BLaER1 (cell line): ENCODE measurements at regions not wholly inside any gene's neighbourhood (a gene's known extent, or its start where the extent isn't known, plus 50 kb on each side); places are given as distances from the start of the nearest gene placed in this dataset.

Experiments
- H3K27ac ChIP-seq: shearing (Covaris generic); formaldehyde crosslinking; 2 replicates; pipeline ENCODE4 v1.8.1; 2022
- H3K27me3 ChIP-seq: shearing (Covaris generic); formaldehyde crosslinking; 2 replicates; pipeline ENCODE4 v1.8.1; 2022
- H3K36me3 ChIP-seq: shearing (Covaris generic); formaldehyde crosslinking; 2 replicates; pipeline ENCODE4 v1.8.1; 2022
- H3K4me1 ChIP-seq: shearing (Covaris generic); formaldehyde crosslinking; 2 replicates; pipeline ENCODE4 v1.8.1; 2022
- H3K4me2 ChIP-seq: shearing (Covaris generic); formaldehyde crosslinking; 2 replicates; pipeline ENCODE4 v1.8.1; 2022
- H3K4me3 ChIP-seq: shearing (Covaris generic); formaldehyde crosslinking; 2 replicates; pipeline ENCODE4 v1.8.1; 2022
- H3K9ac ChIP-seq: shearing (Covaris generic); formaldehyde crosslinking; 2 replicates; pipeline ENCODE4 v1.8.1; 2022
- H3K9me3 ChIP-seq: shearing (Covaris generic); formaldehyde crosslinking; 2 replicates; pipeline ENCODE4 v1.8.1; 2022
- H4K20me1 ChIP-seq: shearing (Covaris generic); formaldehyde crosslinking; 2 replicates; pipeline ENCODE4 v1.8.1; 2022
- Cebpa-rat ChIP-seq: shearing (Covaris generic); IDR thresholded peaks from 2 replicates; pipeline ENCODE4 v1.8.1; 2022

DNA sequence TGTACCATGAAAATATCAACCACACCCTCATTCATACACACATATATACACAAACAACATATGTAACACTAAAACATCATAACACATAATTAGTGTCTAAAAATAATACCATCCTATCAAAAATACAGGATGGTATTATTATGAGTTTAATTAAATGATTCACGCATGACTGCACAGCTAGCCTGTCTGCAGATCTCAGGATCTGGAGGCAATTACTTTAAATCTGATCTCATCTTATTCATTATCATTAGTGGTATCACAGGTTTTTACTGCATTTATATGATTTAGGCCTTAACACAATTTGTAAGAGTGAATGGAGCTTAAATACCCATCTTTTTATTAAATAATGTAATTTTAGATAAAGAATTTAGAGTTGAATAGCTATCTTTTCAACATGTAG is 443.4 kb upstream of the LINC00305 start:
- peaks cover 6% of the 10 kb centered on the region; the same call in 1 of the 2 replicates for H3K4me1 ChIP-seq
- no peak overlapping the region for H3K9ac ChIP-seq
- no peaks in the 10 kb centered on the region for H4K20me1 ChIP-seq
- H3K36me3 ChIP-seq = no peaks in the 10 kb centered on the region
- no peak overlapping the region for H3K27ac ChIP-seq
- H3K9me3 ChIP-seq = no peaks in the 10 kb centered on the region
- no peak overlapping the region for H3K4me2 ChIP-seq
- H3K27me3 ChIP-seq = no peaks in the 10 kb centered on the region
- TF ChIP-seq Cebpa-rat = no peak
- no peak overlapping the region for H3K4me3 ChIP-seq

DNA sequence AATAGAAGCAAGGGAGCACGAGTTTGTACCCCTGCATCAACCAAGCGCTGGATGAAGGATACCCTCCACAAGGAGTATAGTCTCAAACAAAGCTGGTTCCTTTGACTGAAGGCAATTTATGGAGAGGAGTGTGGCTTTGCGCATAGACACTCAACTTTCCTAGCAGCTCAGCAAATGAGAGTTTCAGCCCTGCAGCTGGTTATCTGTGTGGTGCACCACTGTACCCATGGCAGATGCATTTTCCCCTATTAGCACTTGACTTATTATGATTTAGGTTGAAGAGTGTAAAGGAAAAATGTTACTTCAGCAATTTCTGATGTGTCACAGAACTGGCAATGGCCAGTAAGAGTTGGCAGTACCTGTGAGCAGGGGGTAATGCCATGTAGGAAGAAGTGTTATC is 440.1 kb upstream of the LINC00305 start:
- Histone ChIP-seq H3K9ac (no peak overlapping the region), H3K27ac (no peak overlapping the region), H3K4me2 (no peak overlapping the region), H4K20me1 (no peaks in the 10 kb centered on the region), H3K9me3 (no peaks in the 10 kb centered on the region), H3K4me3 (no peak overlapping the region), H3K4me1 (peaks cover 7% of the 10 kb centered on the region; the same call in 1 of the 2 replicates), H3K36me3 (no peaks in the 10 kb centered on the region), H3K27me3 (no peaks in the 10 kb centered on the region)
- no peak for TF ChIP-seq Cebpa-rat

- Histone ChIP-seq H3K4me2 (no peak overlapping the region), H3K36me3 (no peaks in the 10 kb centered on the region), H3K9ac (no peak overlapping the region), H3K4me1 (no peaks in the 10 kb centered on the region), H3K4me3 (no peak overlapping the region), H3K9me3 (peaks cover 7% of the 10 kb centered on the region), H3K27ac (no peak overlapping the region), H3K27me3 (no peaks in the 10 kb centered on the region), H4K20me1 (no peaks in the 10 kb centered on the region)
- no peak for TF ChIP-seq Cebpa-rat
Measured at GRCh38 chr18:64566456-64566855, 417.6 kb upstream of the LINC00305 start.

DNA sequence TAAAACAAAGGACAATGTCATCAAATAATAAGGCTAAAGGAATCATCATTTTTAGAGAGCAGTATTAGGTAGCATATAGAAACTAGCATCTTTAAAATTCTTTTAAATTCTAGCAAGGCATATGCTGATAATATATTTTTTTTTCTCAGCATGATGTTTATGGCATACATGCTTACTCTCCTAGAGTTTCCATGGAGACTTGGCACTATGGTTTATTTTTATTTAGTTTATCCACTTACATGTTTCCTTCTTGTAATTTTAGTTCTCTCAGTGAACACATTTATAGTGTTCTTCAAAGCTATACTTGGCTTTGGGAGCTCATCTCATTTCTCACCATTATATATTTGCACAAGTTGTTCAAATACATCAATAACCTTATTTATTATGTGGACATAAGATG is 413.8 kb upstream of the LINC00305 start:
- Histone ChIP-seq H3K4me3 (no peak overlapping the region), H3K9me3 (no peaks in the 10 kb centered on the region; the same call in 1 of the 2 replicates), H3K27me3 (no peaks in the 10 kb centered on the region), H3K4me2 (no peak overlapping the region), H3K9ac (no peak overlapping the region), H3K36me3 (no peaks in the 10 kb centered on the region), H3K27ac (no peak overlapping the region), H3K4me1 (no peaks in the 10 kb centered on the region), H4K20me1 (no peaks in the 10 kb centered on the region)
- no peak for TF ChIP-seq Cebpa-rat

DNA sequence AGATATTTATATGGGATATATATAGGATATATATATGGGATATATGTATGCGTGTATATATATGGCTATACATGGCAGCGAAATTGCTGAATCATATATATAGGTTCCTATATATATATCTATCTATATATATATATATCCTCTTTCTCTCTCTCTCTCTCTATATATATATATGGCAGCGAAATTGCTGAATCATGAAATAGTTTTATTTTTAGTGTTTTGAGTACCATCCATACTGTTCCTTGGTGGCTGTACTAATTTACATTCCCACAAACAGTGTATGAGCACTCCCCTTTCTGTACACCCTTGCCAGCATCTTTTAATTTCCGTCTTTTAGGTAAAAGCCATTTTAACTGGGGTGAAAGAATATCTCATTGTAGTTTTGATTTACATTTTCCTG is 397.6 kb upstream of the LINC00305 start:
- TF ChIP-seq Cebpa-rat = no peak
- H3K4me2 ChIP-seq = no peak overlapping the region
- H3K9ac ChIP-seq = no peak overlapping the region
- no peaks in the 10 kb centered on the region for H3K4me1 ChIP-seq
- H3K4me3 ChIP-seq = no peak overlapping the region
- no peaks in the 10 kb centered on the region for H3K27me3 ChIP-seq
- H4K20me1 ChIP-seq = no peaks in the 10 kb centered on the region
- no peaks in the 10 kb centered on the region for H3K36me3 ChIP-seq
- no peak overlapping the region for H3K27ac ChIP-seq
- H3K9me3 ChIP-seq = no peaks in the 10 kb centered on the region

- no peak for TF ChIP-seq Cebpa-rat
- Histone ChIP-seq H3K4me3 (no peak overlapping the region), H3K4me2 (no peak overlapping the region), H3K9me3 (no peaks in the 10 kb centered on the region), H3K36me3 (no peaks in the 10 kb centered on the region), H3K27ac (no peak overlapping the region), H4K20me1 (no peaks in the 10 kb centered on the region), H3K27me3 (no peaks in the 10 kb centered on the region), H3K9ac (no peak overlapping the region), H3K4me1 (no peaks in the 10 kb centered on the region)
Measured at GRCh38 chr18:64539847-64540246, 391.0 kb upstream of the LINC00305 start.

DNA sequence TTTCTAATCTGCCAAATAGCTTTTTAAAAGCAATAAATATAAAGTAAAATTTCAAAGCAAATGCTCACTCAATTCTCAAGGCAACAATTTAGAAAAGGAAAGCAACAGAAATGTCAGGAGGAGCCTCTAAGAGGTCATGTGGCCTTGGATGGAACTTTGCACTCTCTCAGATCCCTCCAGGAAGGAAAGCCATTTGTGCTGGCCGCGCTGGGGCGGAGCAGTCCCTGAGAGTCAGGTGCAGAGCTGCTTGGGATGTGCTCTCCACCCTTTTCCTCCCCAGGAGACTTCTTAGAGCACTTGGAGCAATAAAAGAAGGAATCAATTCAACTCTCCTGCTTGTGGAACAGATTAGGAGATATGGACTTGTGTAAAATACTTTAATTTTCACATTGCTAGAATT is 379.8 kb upstream of the LINC00305 start:
- Histone ChIP-seq H3K4me2 (no peak overlapping the region), H3K27ac (no peak overlapping the region), H3K4me1 (no peaks in the 10 kb centered on the region), H4K20me1 (no peaks in the 10 kb centered on the region), H3K36me3 (no peaks in the 10 kb centered on the region), H3K9me3 (peaks cover 2% of the 10 kb centered on the region; the same call in 1 of the 2 replicates), H3K27me3 (no peaks in the 10 kb centered on the region), H3K9ac (no peak overlapping the region), H3K4me3 (no peak overlapping the region)
- no peak for TF ChIP-seq Cebpa-rat

DNA sequence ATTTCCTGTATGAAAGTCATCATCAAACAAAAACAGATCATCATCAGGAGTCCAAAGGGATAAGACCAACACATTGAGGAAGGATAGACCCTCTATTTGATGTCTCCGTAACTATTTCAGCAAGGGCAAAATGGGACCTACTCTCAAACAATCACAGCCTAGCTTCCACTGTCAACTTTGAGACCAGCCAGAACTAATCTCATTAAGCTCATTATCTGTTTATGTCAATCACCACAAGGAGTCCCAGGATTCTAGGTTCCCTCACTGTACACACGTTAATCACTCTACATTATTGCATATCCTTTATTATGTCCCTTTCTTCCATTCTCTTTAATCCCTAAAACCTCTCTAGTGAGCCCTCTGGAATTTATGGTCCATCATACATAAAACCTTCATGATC is 370.3 kb upstream of the LINC00305 start:
- Histone ChIP-seq H4K20me1 (no peaks in the 10 kb centered on the region), H3K4me3 (no peak overlapping the region), H3K9me3 (no peaks in the 10 kb centered on the region), H3K27ac (no peak overlapping the region), H3K36me3 (no peaks in the 10 kb centered on the region), H3K4me2 (no peak overlapping the region), H3K9ac (no peak overlapping the region), H3K4me1 (no peaks in the 10 kb centered on the region), H3K27me3 (no peaks in the 10 kb centered on the region)
- TF ChIP-seq Cebpa-rat = no peak

GRCh38 chr18:64518191-64518590 is 369.3 kb upstream of the LINC00305 start:
- Histone ChIP-seq H3K4me1 (no peaks in the 10 kb centered on the region), H3K36me3 (no peaks in the 10 kb centered on the region), H3K9me3 (no peaks in the 10 kb centered on the region), H4K20me1 (no peaks in the 10 kb centered on the region), H3K27me3 (no peaks in the 10 kb centered on the region), H3K4me2 (no peak overlapping the region), H3K27ac (no peak overlapping the region), H3K9ac (no peak overlapping the region), H3K4me3 (no peak overlapping the region)
- TF ChIP-seq Cebpa-rat = no peak

DNA sequence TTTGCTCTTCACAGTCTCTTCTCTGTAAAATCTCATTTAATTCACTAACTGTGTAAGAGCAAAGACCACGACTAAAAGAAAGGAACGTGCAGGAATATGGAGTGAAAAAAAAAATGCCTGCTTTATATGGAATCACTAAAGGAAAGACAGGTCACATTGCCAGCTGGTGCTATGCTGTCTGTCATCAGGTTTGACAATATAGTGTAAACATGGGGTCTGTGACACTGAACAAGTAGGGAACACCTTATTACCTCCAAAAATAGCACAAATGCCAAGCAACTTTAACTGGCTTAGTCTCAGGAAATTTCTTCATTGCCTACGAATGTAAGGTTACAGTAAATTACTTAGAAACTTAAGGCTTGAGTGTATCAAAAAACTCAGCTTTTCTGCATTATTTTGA is 364.5 kb upstream of the LINC00305 start:
- TF ChIP-seq Cebpa-rat = no peak
- no peaks in the 10 kb centered on the region for H3K36me3 ChIP-seq
- no peaks in the 10 kb centered on the region for H3K27me3 ChIP-seq
- H3K4me1 ChIP-seq = no peaks in the 10 kb centered on the region
- no peak overlapping the region for H3K4me2 ChIP-seq
- no peak overlapping the region for H3K4me3 ChIP-seq
- H3K9me3 ChIP-seq = no peaks in the 10 kb centered on the region
- no peak overlapping the region for H3K27ac ChIP-seq
- no peaks in the 10 kb centered on the region for H4K20me1 ChIP-seq
- no peak overlapping the region for H3K9ac ChIP-seq

DNA sequence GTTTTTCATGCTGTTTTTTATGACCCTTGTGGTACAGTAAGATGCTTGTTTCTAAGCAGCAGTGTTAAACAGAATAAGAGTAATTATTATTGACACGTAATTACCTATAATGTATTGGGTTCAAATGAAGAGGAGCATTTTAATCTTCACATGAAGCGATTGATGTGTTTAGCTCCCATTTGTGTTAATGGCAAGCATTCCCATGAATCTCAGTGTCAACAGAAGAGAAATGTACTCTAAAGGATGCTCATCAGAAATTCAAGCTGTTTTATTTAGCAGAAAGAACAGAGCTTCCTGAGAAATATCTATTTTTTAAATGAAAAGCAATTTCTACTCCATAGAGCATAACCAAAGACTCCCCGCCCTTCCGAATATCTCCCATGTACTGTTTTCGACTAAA is 341.3 kb upstream of the LINC00305 start:
- no peak overlapping the region for H3K27ac ChIP-seq
- TF ChIP-seq Cebpa-rat = no peak

More for the DNA sequence above, 341.3 kb upstream of the LINC00305 start:
- no peaks in the 10 kb centered on the region for H4K20me1 ChIP-seq
- H3K9me3 ChIP-seq = no peaks in the 10 kb centered on the region
- no peaks in the 10 kb centered on the region for H3K27me3 ChIP-seq
- no peak overlapping the region for H3K4me3 ChIP-seq
- H3K36me3 ChIP-seq = no peaks in the 10 kb centered on the region
- no peaks in the 10 kb centered on the region for H3K4me1 ChIP-seq
- no peak overlapping the region for H3K9ac ChIP-seq
- no peak overlapping the region for H3K4me2 ChIP-seq
